Esophagus squamous epithelium (tissue), 4 donors: ENCODE measurements at regions not wholly inside any gene's neighbourhood (a gene's known extent, or its start where the extent isn't known, plus 50 kb on each side); places are given as distances from the start of the nearest gene placed in this dataset.

ENCODE experiments used
- CTCF ChIP-seq, 6 experiments: fragments of 450-650 bp in 4 of 6; fragments of 200-600 bp in 2 of 6; sonication (generic) in 2 of 6; IDR thresholded peaks; one replicate each; pipeline ENCODE4 v1.5.1; 2016 to 2019; ENCODE audit warnings: antibody characterized with exemption in 6 of 6, mild to moderate bottlenecking in 4 of 6, moderate library complexity in 4 of 6
- POLR2A ChIP-seq, 4 donors: fragments of 450-650 bp; IDR thresholded peaks; one replicate each; pipeline ENCODE4 v1.6.1; 2017; ENCODE audit warnings: antibody characterized with exemption in 4 of 4, mild to moderate bottlenecking in 4 of 4, moderate library complexity in 3 of 4

GRCh38 chr20:39627765-39628164 lies 665.6 kb downstream of the DHX35 start:
- no peak for TF ChIP-seq CTCF (IDR thresholded peaks at IDR 0.05)
- no peak for TF ChIP-seq POLR2A (IDR thresholded peaks at IDR 0.05)
